ENCODE measurements at regions not wholly inside any gene's neighbourhood (a gene's known extent, or its start where the extent isn't known, plus 50 kb on each side); places are given as distances from the start of the nearest gene placed in this dataset.

GRCh38 chr3:43159876-43160255, 54.0 kb upstream of the POMGNT2 start:
- no peak for DNase-seq
- Histone ChIP-seq H3K4me3 (no peak overlapping the region), H3K27ac (no peak overlapping the region), H3K4me1 (peaks cover 0 to 7% of the 10 kb centered on the region in 2 donors), H3K27me3 (no peaks in the 10 kb centered on the region), H3K9me3 (no peaks in the 10 kb centered on the region), H3K36me3 (no peaks in the 10 kb centered on the region)
- no peak for ATAC-seq
- in situ Hi-C loops (cut with MboI; ENCODE audit: low sequenced_read_pairs in 4 of 4): loop anchor here (5.0 to 25.0 kb wide), 4 partner anchors 195 to 345 kb away; no protein-coding TSS in a partner anchor
- intact Hi-C loops (cut with DNase I; ENCODE audit: low total_unique reads): no loop called here
- no peak for TF ChIP-seq POLR2A (IDR thresholded peaks at IDR 0.05)
- TF ChIP-seq, protein P1, sequence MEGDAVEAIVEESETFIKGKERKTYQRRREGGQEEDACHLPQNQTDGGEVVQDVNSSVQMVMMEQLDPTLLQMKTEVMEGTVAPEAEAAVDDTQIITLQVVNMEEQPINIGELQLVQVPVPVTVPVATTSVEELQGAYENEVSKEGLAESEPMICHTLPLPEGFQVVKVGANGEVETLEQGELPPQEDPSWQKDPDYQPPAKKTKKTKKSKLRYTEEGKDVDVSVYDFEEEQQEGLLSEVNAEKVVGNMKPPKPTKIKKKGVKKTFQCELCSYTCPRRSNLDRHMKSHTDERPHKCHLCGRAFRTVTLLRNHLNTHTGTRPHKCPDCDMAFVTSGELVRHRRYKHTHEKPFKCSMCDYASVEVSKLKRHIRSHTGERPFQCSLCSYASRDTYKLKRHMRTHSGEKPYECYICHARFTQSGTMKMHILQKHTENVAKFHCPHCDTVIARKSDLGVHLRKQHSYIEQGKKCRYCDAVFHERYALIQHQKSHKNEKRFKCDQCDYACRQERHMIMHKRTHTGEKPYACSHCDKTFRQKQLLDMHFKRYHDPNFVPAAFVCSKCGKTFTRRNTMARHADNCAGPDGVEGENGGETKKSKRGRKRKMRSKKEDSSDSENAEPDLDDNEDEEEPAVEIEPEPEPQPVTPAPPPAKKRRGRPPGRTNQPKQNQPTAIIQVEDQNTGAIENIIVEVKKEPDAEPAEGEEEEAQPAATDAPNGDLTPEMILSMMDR (IDR thresholded peaks at IDR 0.05 in 4 of 5, conservative IDR thresholded peaks at IDR 0.05 in 1 of 5): no peak

DNA sequence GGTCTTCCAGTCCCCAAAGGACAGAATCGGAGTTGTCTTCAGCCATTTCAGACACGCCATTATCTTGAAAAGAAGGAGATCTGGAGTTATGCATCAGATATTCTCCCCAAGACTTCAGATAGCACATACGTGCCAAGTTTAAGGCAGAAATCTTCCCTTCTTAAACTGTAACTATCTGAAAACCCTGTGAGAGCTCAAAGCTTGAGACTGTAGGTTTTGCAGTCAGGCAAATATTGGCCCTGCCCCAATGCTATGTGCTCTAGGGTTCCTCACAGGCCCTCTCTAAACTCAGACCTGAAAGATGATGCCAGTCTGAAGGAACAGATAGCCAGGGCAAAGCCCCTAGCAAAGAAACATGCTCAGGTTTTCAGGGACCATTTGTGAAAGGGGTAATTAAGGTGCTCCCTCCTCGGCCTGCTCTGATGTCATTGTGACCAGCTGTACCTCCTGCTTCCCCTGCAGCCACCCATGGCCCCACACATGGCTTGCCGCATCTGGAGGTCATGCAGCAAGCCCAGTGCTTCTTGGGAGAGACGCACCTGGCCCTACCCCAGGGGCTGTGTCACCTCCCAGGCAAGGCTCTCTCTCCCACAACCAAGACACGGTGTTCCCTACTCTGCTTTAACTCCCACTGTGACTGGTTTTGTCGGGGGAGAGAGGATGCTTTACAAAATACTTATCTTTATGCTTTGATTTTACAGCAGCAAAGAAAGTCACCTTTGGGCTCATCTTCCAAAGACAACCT, 53.4 kb upstream of the POMGNT2 start:
- Histone ChIP-seq H3K27ac (no peak overlapping the region), H3K36me3 (no peaks in the 10 kb centered on the region), H3K27me3 (no peaks in the 10 kb centered on the region), H3K4me3 (no peak overlapping the region), H3K4me1 (peaks cover 0 to 7% of the 10 kb centered on the region in 2 donors), H3K9me3 (no peaks in the 10 kb centered on the region)
- DNase-seq: no peak
- no peak for ATAC-seq
- TF ChIP-seq, protein P1 (IDR thresholded peaks at IDR 0.05 in 4 of 5, conservative IDR thresholded peaks at IDR 0.05 in 1 of 5): no peak
- no peak for TF ChIP-seq POLR2A (IDR thresholded peaks at IDR 0.05)
- in situ Hi-C loops (cut with MboI; ENCODE audit: low sequenced_read_pairs in 4 of 4): loop anchor here (5.0 to 25.0 kb wide), 3 partner anchors 195 to 197 kb away; no protein-coding TSS in a partner anchor
- intact Hi-C loops (cut with DNase I; ENCODE audit: low total_unique reads): no loop called here

DNA sequence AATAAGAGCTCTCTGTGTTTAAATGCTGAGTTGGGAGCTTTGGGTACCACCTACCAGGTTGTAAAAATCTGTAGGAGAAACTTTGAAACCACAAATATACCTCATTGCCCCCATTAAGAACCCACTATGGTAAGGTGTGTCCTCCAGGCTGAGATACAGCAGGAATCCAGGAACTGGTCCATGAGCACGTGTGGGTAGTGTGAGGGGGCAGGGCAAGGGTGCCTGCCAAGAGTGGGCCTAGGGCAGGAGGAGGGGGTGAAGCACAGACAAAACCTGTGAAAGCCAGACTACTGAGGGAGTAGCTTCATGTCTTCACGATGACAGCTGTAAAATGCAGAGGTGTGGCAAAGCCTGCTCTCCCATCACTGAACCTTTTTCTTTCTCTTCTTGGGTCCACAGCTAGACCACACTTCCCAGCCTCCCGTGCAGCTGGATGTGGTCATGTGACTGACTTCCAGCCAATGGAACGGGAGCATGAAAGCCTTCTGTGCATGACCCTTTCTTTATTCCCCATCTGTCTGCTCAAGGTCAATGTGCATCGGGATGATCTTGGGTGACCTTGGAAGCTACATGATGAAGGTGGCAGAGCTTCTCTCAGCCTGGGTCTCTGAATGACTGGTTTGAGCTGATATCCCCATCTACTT, 51.1 kb upstream of the POMGNT2 start:
- no peak overlapping the region for H3K4me3 ChIP-seq
- intact Hi-C loops (cut with DNase I; ENCODE audit: low total_unique reads) (no loop called here), in situ Hi-C loops (cut with MboI; ENCODE audit: low sequenced_read_pairs in 4 of 4) (loop anchor here (5.0 to 25.0 kb wide), 3 partner anchors 192 to 195 kb away; no protein-coding TSS in a partner anchor)
- no peaks in the 10 kb centered on the region for H3K36me3 ChIP-seq
- TF ChIP-seq POLR2A (IDR thresholded peaks at IDR 0.05): no peak
- TF ChIP-seq, protein P1 (IDR thresholded peaks at IDR 0.05 in 4 of 5, conservative IDR thresholded peaks at IDR 0.05 in 1 of 5): no peak
- no peak for DNase-seq
- H3K27ac ChIP-seq: no peak overlapping the region
- no peak for ATAC-seq
- no peaks in the 10 kb centered on the region for H3K27me3 ChIP-seq
- H3K4me1 ChIP-seq: peaks cover 0 to 5% of the 10 kb centered on the region in 2 donors
- H3K9me3 ChIP-seq: no peaks in the 10 kb centered on the region

- ATAC-seq: peak in 1 of 2 donors; percentile 80
- Histone ChIP-seq H3K36me3 (no peaks in the 10 kb centered on the region), H3K4me1 (peaks cover 0 to 5% of the 10 kb centered on the region in 2 donors), H3K4me3 (no peak overlapping the region), H3K27ac (no peak overlapping the region), H3K27me3 (no peaks in the 10 kb centered on the region), H3K9me3 (no peaks in the 10 kb centered on the region)
- intact Hi-C loops (cut with DNase I; ENCODE audit: low total_unique reads) (loop anchor here (2.0 kb wide), 1 partner anchor 195 kb away; no protein-coding TSS in a partner anchor), in situ Hi-C loops (cut with MboI; ENCODE audit: low sequenced_read_pairs in 4 of 4) (loop anchor here (5.0 to 25.0 kb wide), 3 partner anchors 191 to 193 kb away; no protein-coding TSS in a partner anchor)
- DNase-seq: peak; percentile 34 to 57
- TF ChIP-seq, protein P1 (IDR thresholded peaks at IDR 0.05 in 4 of 5, conservative IDR thresholded peaks at IDR 0.05 in 1 of 5): peak in 3 of 5 experiments; percentile 31 to 47 (median 36)
- no peak for TF ChIP-seq POLR2A (IDR thresholded peaks at IDR 0.05)
Observed at GRCh38 chr3:43155464-43156121, 49.7 kb upstream of the POMGNT2 start.

All from gastrocnemius medialis (tissue), 4 donors.